ENCODE measurements at regions not wholly inside any gene's neighbourhood (a gene's known extent, or its start where the extent isn't known, plus 50 kb on each side); places are given as distances from the start of the nearest gene placed in this dataset.

- TF ChIP-seq E2F5 (CRISPR knock-in tag; IDR thresholded peaks at IDR 0.05), result no peak
These were observed 68.2 kb upstream of the ARRDC4 start (continued) for GRCh38 chr15:97892167-97892938.

- Mint-ChIP-seq H3K36me3 (no peaks in the 10 kb centered on the region), H3K4me3 (no peak overlapping the region), H3K4me1 (no peaks in the 10 kb centered on the region), H3K9me3 (no peaks in the 10 kb centered on the region), H3K27ac (no peak overlapping the region), H3K27me3 (ENCODE audit: low read depth) (no peaks in the 10 kb centered on the region)
- CTCF ChIA-PET, result interaction anchor here (2.8 kb wide), 1 partner anchor 284 kb away, joined by 8 read pairs; no protein-coding TSS in a partner anchor
- POLR2A ChIA-PET, result no interaction called here
- no peak for DNase-seq (ENCODE audit: low spot score)
- TF ChIP-seq ERG (CRISPR knock-in tag; IDR thresholded peaks at IDR 0.05) (no peak), ZNF138 (CRISPR knock-in tag; conservative IDR thresholded peaks at IDR 0.05) (no peak), ATF3 (CRISPR knock-in tag; conservative IDR thresholded peaks at IDR 0.05) (no peak), CREB1 (CRISPR knock-in tag; IDR thresholded peaks at IDR 0.05) (no peak), STAT6 (CRISPR knock-in tag; conservative IDR thresholded peaks at IDR 0.05; ENCODE audit: low read depth) (no peak), KAT7 (CRISPR knock-in tag; IDR thresholded peaks at IDR 0.05; ENCODE audit: borderline replicate concordance) (no peak), ATF1 (CRISPR knock-in tag; IDR thresholded peaks at IDR 0.05) (no peak), ZNF512 (CRISPR knock-in tag; IDR thresholded peaks at IDR 0.05; ENCODE audit: borderline replicate concordance) (no peak), HMGA2 (CRISPR knock-in tag; IDR thresholded peaks at IDR 0.05) (no peak), AR (CRISPR knock-in tag; IDR thresholded peaks at IDR 0.05) (no peak), ZNF396 (CRISPR knock-in tag; IDR thresholded peaks at IDR 0.05; ENCODE audit: borderline replicate concordance) (no peak), PREB (CRISPR knock-in tag; IDR thresholded peaks at IDR 0.05; ENCODE audit: borderline replicate concordance) (no peak)
- ATAC-seq, result no peak
These were observed 66.5 kb upstream of the ARRDC4 start for GRCh38 chr15:97893967-97894366.

Data from WTC11 (cell line).